A549 (cell line): ENCODE measurements at regions not wholly inside any gene's neighbourhood (a gene's known extent, or its start where the extent isn't known, plus 50 kb on each side); places are given as distances from the start of the nearest gene placed in this dataset.

Experiments used
- CBX8 ChIP-seq: fragments of 200-600 bp; sonication (generic); IDR thresholded peaks from 2 replicates; pipeline ENCODE4 v1.6.1; 2016
- CHD2 ChIP-seq: fragments of 150-350 bp; IDR thresholded peaks from 2 replicates; pipeline ENCODE4 v1.6.1; 2014; ENCODE audit warnings: low read length; ENCODE audit not compliant: partially characterized antibody
- EP300 ChIP-seq, 2 experiments: fragments of >200 bp; sonication (Bioruptor Twin); formaldehyde crosslinking; IDR thresholded peaks; 2 replicates in 1 of 2; 3 replicates in 1 of 2; pipeline ENCODE4 v1.6.1; 2016 to 2017
- MYC ChIP-seq: IDR thresholded peaks from 2 replicates; pipeline ENCODE4 v1.6.1; 2012; ENCODE audit warnings: mild to moderate bottlenecking, inconsistent platforms, low read length, improper control_type of control experiment, borderline replicate concordance
- POLR2A ChIP-seq: IDR thresholded peaks from 2 replicates; pipeline ENCODE4 v1.6.1; 2012; ENCODE audit warnings: mild to moderate bottlenecking, low read length

DNA sequence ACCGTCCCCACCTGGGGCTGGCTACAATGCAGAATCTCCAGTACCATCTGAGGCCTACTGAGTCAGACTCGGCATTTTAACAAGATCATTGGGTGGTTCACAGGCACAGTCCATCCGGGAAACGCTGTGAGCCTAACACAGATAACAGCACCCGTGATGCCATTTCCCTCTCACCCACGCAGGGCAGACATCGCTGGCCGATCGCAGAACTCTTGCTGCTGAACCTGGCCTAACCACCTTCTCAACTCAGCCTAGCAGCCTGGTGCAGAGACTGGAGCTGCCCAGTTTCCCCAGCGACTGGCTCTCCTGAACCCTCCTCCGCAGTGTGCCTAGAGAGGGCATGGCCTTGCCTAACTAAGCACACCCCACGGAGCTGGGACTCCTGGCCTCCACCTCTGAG is 83.3 kb downstream of the NCOR2 start:
- TF ChIP-seq POLR2A (no peak), CBX8 (no peak), CHD2 (no peak), EP300 (IDR thresholded peaks at IDR 0.05) (no peak), MYC (no peak)
